ENCODE measurements at regions not wholly inside any gene's neighbourhood (a gene's known extent, or its start where the extent isn't known, plus 50 kb on each side); places are given as distances from the start of the nearest gene placed in this dataset.

- H3K4me3 ChIP-seq (ENCODE audit: low read depth, low read length): no peak overlapping the region
- Mint-ChIP-seq H3K4me1 (no peaks in the 10 kb centered on the region), H3K9me3 (peaks cover 0 to 2% (median 0%) of the 10 kb centered on the region in 7 donors), H3K27me3 (peaks cover 15% of the 10 kb centered on the region), H3K4me3 (no peak overlapping the region), H3K27ac (no peak overlapping the region), H3K36me3 (no peaks in the 10 kb centered on the region)
- H3K36me3 ChIP-seq (ENCODE audit: control insufficient read depth, insufficient read depth, low read length): no peaks in the 10 kb centered on the region
- ATAC-seq (ENCODE audit: low read depth in 2 of 2): no peak
- no peak overlapping the region for H3K27ac ChIP-seq (ENCODE audit: insufficient read depth, low read length, poor library complexity, severe bottlenecking)
- no peaks in the 10 kb centered on the region for H3K4me1 ChIP-seq (ENCODE audit: control insufficient read depth, insufficient read depth, low read length, poor library complexity, severe bottlenecking)
- no peaks in the 10 kb centered on the region for H3K9me3 ChIP-seq (ENCODE audit: control insufficient read depth in 2 of 2, low read length in 2 of 2)
- peak in 1 of 3 donors; percentile 33 for DNase-seq
- H3K27me3 ChIP-seq (ENCODE audit: control insufficient read depth, insufficient read depth, low read length): peaks cover 5% of the 10 kb centered on the region
These were observed 423.8 kb upstream of the MEX3C start for GRCh38 chr18:51621113-51621863.

- H3K9me3 ChIP-seq (ENCODE audit: control insufficient read depth in 2 of 2, low read length in 2 of 2): no peaks in the 10 kb centered on the region
- Mint-ChIP-seq H3K4me1 (no peaks in the 10 kb centered on the region), H3K27ac (no peak overlapping the region), H3K27me3 (peaks cover 15% of the 10 kb centered on the region), H3K36me3 (no peaks in the 10 kb centered on the region), H3K9me3 (peaks cover 0 to 2% (median 0%) of the 10 kb centered on the region in 7 donors), H3K4me3 (no peak overlapping the region)
- ATAC-seq (ENCODE audit: low read depth in 2 of 2): no peak
- H3K27me3 ChIP-seq (ENCODE audit: control insufficient read depth, insufficient read depth, low read length): peaks cover 5% of the 10 kb centered on the region
- no peak overlapping the region for H3K4me3 ChIP-seq (ENCODE audit: low read depth, low read length)
- no peaks in the 10 kb centered on the region for H3K4me1 ChIP-seq (ENCODE audit: control insufficient read depth, insufficient read depth, low read length, poor library complexity, severe bottlenecking)
- no peak for DNase-seq
- H3K36me3 ChIP-seq (ENCODE audit: control insufficient read depth, insufficient read depth, low read length): no peaks in the 10 kb centered on the region
- H3K27ac ChIP-seq (ENCODE audit: insufficient read depth, low read length, poor library complexity, severe bottlenecking): no peak overlapping the region
These were observed 424.3 kb upstream of the MEX3C start for GRCh38 chr18:51621864-51622160.

- Histone ChIP-seq H3K27ac (ENCODE audit: insufficient read depth, low read length, poor library complexity, severe bottlenecking) (no peak overlapping the region), H3K36me3 (ENCODE audit: control insufficient read depth, insufficient read depth, low read length) (no peaks in the 10 kb centered on the region), H3K9me3 (ENCODE audit: control insufficient read depth in 2 of 2, low read length in 2 of 2) (no peaks in the 10 kb centered on the region), H3K4me1 (ENCODE audit: control insufficient read depth, insufficient read depth, low read length, poor library complexity, severe bottlenecking) (no peaks in the 10 kb centered on the region), H3K27me3 (ENCODE audit: control insufficient read depth, insufficient read depth, low read length) (peaks cover 5% of the 10 kb centered on the region), H3K4me3 (ENCODE audit: low read depth, low read length) (no peak overlapping the region)
- Mint-ChIP-seq H3K36me3 (no peaks in the 10 kb centered on the region), H3K9me3 (peaks cover 0 to 3% (median 0%) of the 10 kb centered on the region in 7 donors), H3K4me3 (peak overlapping the region in 1 of 4 donors; percentile 29), H3K27ac (no peak overlapping the region), H3K27me3 (peaks cover 15% of the 10 kb centered on the region), H3K4me1 (no peaks in the 10 kb centered on the region)
- no peak for DNase-seq
- no peak for ATAC-seq (ENCODE audit: low read depth in 2 of 2)
These were observed 425.2 kb upstream of the MEX3C start for GRCh38 chr18:51622702-51623101.

- no peak overlapping the region for H3K27ac ChIP-seq (ENCODE audit: insufficient read depth, low read length, poor library complexity, severe bottlenecking)
- Mint-ChIP-seq H3K9me3 (peaks cover 0 to 3% (median 0%) of the 10 kb centered on the region in 7 donors), H3K36me3 (no peaks in the 10 kb centered on the region), H3K4me3 (no peak overlapping the region), H3K4me1 (no peaks in the 10 kb centered on the region), H3K27me3 (peaks cover 15% of the 10 kb centered on the region), H3K27ac (no peak overlapping the region)
- DNase-seq: no peak
- peaks cover 5% of the 10 kb centered on the region for H3K27me3 ChIP-seq (ENCODE audit: control insufficient read depth, insufficient read depth, low read length)
- no peaks in the 10 kb centered on the region for H3K36me3 ChIP-seq (ENCODE audit: control insufficient read depth, insufficient read depth, low read length)
- no peaks in the 10 kb centered on the region for H3K4me1 ChIP-seq (ENCODE audit: control insufficient read depth, insufficient read depth, low read length, poor library complexity, severe bottlenecking)
- no peaks in the 10 kb centered on the region for H3K9me3 ChIP-seq (ENCODE audit: control insufficient read depth in 2 of 2, low read length in 2 of 2)
- H3K4me3 ChIP-seq (ENCODE audit: low read depth, low read length): no peak overlapping the region
- no peak for ATAC-seq (ENCODE audit: low read depth in 2 of 2)
These were observed 426.2 kb upstream of the MEX3C start for GRCh38 chr18:51623653-51624052.

- H3K27ac Mint-ChIP-seq: no peak overlapping the region
- Histone ChIP-seq H3K27ac (ENCODE audit: insufficient read depth, low read length, poor library complexity, severe bottlenecking) (no peak overlapping the region), H3K9me3 (ENCODE audit: control insufficient read depth in 2 of 2, low read length in 2 of 2) (peaks cover 0 to 2% of the 10 kb centered on the region in 2 experiments), H3K36me3 (ENCODE audit: control insufficient read depth, insufficient read depth, low read length) (no peaks in the 10 kb centered on the region), H3K27me3 (ENCODE audit: control insufficient read depth, insufficient read depth, low read length) (no peaks in the 10 kb centered on the region), H3K4me1 (ENCODE audit: control insufficient read depth, insufficient read depth, low read length, poor library complexity, severe bottlenecking) (no peaks in the 10 kb centered on the region), H3K4me3 (ENCODE audit: low read depth, low read length) (no peak overlapping the region)
- no peaks in the 10 kb centered on the region for H3K36me3 Mint-ChIP-seq
- DNase-seq (no peak), ATAC-seq (ENCODE audit: low read depth in 2 of 2) (no peak)
- H3K4me1 Mint-ChIP-seq: no peaks in the 10 kb centered on the region
- no peaks in the 10 kb centered on the region for H3K27me3 Mint-ChIP-seq
- peaks cover 0 to 3% (median 2%) of the 10 kb centered on the region in 7 donors for H3K9me3 Mint-ChIP-seq
- no peak overlapping the region for H3K4me3 Mint-ChIP-seq
These were observed 433.2 kb upstream of the MEX3C start for GRCh38 chr18:51630706-51631105.

- no peak overlapping the region for H3K27ac ChIP-seq (ENCODE audit: insufficient read depth, low read length, poor library complexity, severe bottlenecking)
- no peak for DNase-seq
- H3K9me3 ChIP-seq (ENCODE audit: control insufficient read depth in 2 of 2, low read length in 2 of 2): peaks cover 0 to 2% of the 10 kb centered on the region in 2 experiments
- Mint-ChIP-seq H3K27me3 (no peaks in the 10 kb centered on the region), H3K27ac (no peak overlapping the region), H3K4me3 (no peak overlapping the region), H3K9me3 (peaks cover 0 to 11% (median 4%) of the 10 kb centered on the region in 7 donors), H3K4me1 (no peaks in the 10 kb centered on the region), H3K36me3 (no peaks in the 10 kb centered on the region)
- H3K36me3 ChIP-seq (ENCODE audit: control insufficient read depth, insufficient read depth, low read length): no peaks in the 10 kb centered on the region
- no peak for ATAC-seq (ENCODE audit: low read depth in 2 of 2)
- no peaks in the 10 kb centered on the region for H3K4me1 ChIP-seq (ENCODE audit: control insufficient read depth, insufficient read depth, low read length, poor library complexity, severe bottlenecking)
- H3K4me3 ChIP-seq (ENCODE audit: low read depth, low read length): no peak overlapping the region
- H3K27me3 ChIP-seq (ENCODE audit: control insufficient read depth, insufficient read depth, low read length): no peaks in the 10 kb centered on the region
These were observed 440.4 kb upstream of the MEX3C start for GRCh38 chr18:51637881-51638280.

- Histone ChIP-seq H3K4me3 (ENCODE audit: low read depth, low read length) (no peak overlapping the region), H3K4me1 (ENCODE audit: control insufficient read depth, insufficient read depth, low read length, poor library complexity, severe bottlenecking) (no peaks in the 10 kb centered on the region), H3K9me3 (ENCODE audit: control insufficient read depth in 2 of 2, low read length in 2 of 2) (peaks cover 0 to 2% of the 10 kb centered on the region in 2 experiments), H3K27me3 (ENCODE audit: control insufficient read depth, insufficient read depth, low read length) (no peaks in the 10 kb centered on the region), H3K36me3 (ENCODE audit: control insufficient read depth, insufficient read depth, low read length) (no peaks in the 10 kb centered on the region), H3K27ac (ENCODE audit: insufficient read depth, low read length, poor library complexity, severe bottlenecking) (no peak overlapping the region)
- Mint-ChIP-seq H3K27me3 (peaks cover 8% of the 10 kb centered on the region), H3K36me3 (no peaks in the 10 kb centered on the region), H3K4me3 (no peak overlapping the region), H3K4me1 (no peaks in the 10 kb centered on the region), H3K27ac (no peak overlapping the region), H3K9me3 (peaks cover 0 to 11% (median 4%) of the 10 kb centered on the region in 7 donors)
- DNase-seq (no peak), ATAC-seq (ENCODE audit: low read depth in 2 of 2) (no peak)
These were observed 442.1 kb upstream of the MEX3C start for GRCh38 chr18:51639541-51639940.

GRCh38 chr18:51643483-51643882, 446.0 kb upstream of the MEX3C start:
- H3K4me1 ChIP-seq (ENCODE audit: control insufficient read depth, insufficient read depth, low read length, poor library complexity, severe bottlenecking): no peaks in the 10 kb centered on the region
- H3K27ac ChIP-seq (ENCODE audit: insufficient read depth, low read length, poor library complexity, severe bottlenecking): no peak overlapping the region
- ATAC-seq (ENCODE audit: low read depth in 2 of 2) (no peak), DNase-seq (no peak)
- H3K27me3 ChIP-seq (ENCODE audit: control insufficient read depth, insufficient read depth, low read length): no peaks in the 10 kb centered on the region
- Mint-ChIP-seq H3K27me3 (peaks cover 8% of the 10 kb centered on the region), H3K4me3 (no peak overlapping the region), H3K4me1 (no peaks in the 10 kb centered on the region), H3K9me3 (peaks cover 0 to 5% (median 2%) of the 10 kb centered on the region in 7 donors), H3K27ac (no peak overlapping the region), H3K36me3 (no peaks in the 10 kb centered on the region)
- H3K4me3 ChIP-seq (ENCODE audit: low read depth, low read length): no peak overlapping the region
- H3K36me3 ChIP-seq (ENCODE audit: control insufficient read depth, insufficient read depth, low read length): no peaks in the 10 kb centered on the region
- no peaks in the 10 kb centered on the region for H3K9me3 ChIP-seq (ENCODE audit: control insufficient read depth in 2 of 2, low read length in 2 of 2)
